Tibial nerve (tissue), 4 donors: ENCODE measurements at regions not wholly inside any gene's neighbourhood (a gene's known extent, or its start where the extent isn't known, plus 50 kb on each side); places are given as distances from the start of the nearest gene placed in this dataset.
"Not testable (repeated sequence)": the region's sequence is repeated elsewhere in the genome, so short reads cannot be mapped to it uniquely, and the experiment has no call there.

Experiments used
- DNase-seq, 2 donors: peaks; one replicate each; pipeline ENCODE4 v3.0.0-alpha.2; 2019; ENCODE audit warnings: low spot score in 2 of 2
- H3K27ac ChIP-seq, 4 donors: fragments of 200-600 bp; sonication (generic) in 3 of 4; one replicate each; pipeline ENCODE4 v1.5.1; 2017 to 2019; ENCODE audit warnings: mild to moderate bottlenecking in 1 of 4
- H3K27me3 ChIP-seq, 2 donors: fragments of 200-600 bp; sonication (generic) in 1 of 2; one replicate each; pipeline versions ENCODE4 v1.5.1 to v1.6.0; 2017 to 2019
- H3K36me3 ChIP-seq, 3 donors: fragments of 200-600 bp; sonication (generic); one replicate each; pipeline ENCODE4 v1.5.1; 2018 to 2019
- H3K4me1 ChIP-seq, 4 donors: fragments of 200-600 bp; sonication (generic) in 3 of 4; one replicate each; pipeline ENCODE4 v1.5.1; 2017 to 2019
- H3K4me3 ChIP-seq, 4 donors: fragments of 200-600 bp; sonication (generic) in 3 of 4; one replicate each; pipeline ENCODE4 v1.5.1; 2017 to 2019; ENCODE audit warnings: mild to moderate bottlenecking in 1 of 4, moderate library complexity in 1 of 4
- H3K9me3 ChIP-seq, 4 donors: fragments of 200-600 bp; sonication (generic) in 3 of 4; one replicate each; pipeline ENCODE4 v1.5.1; 2017 to 2019
- EP300 ChIP-seq, 2 donors: sonication (generic); formaldehyde crosslinking; IDR thresholded peaks; one replicate each; pipeline ENCODE4 v1.6.1; 2017; ENCODE audit warnings: antibody characterized with exemption in 2 of 2, mild to moderate bottlenecking in 1 of 2
- POLR2A ChIP-seq, 2 donors: fragments of 450-650 bp; IDR thresholded peaks; one replicate each; pipeline ENCODE4 v1.6.1; 2017; ENCODE audit warnings: antibody characterized with exemption in 2 of 2, mild to moderate bottlenecking in 2 of 2, moderate library complexity in 2 of 2
- WGBS, 2 donors: methylation state at CpG; one replicate each; pipeline ENCODE4 v1.1.5; 2018; 5-methylcytosine and 5-hydroxymethylcytosine counted together
- TF ChIP-seq, protein P1 (sequence below), 5 experiments: fragments of 200-600 bp in 3 of 5; fragments of 450-650 bp in 2 of 5; sonication (generic) in 3 of 5; IDR thresholded peaks; one replicate each; pipeline ENCODE4 v1.5.1; 2016 to 2019; ENCODE audit warnings: antibody characterized with exemption in 5 of 5, mild to moderate bottlenecking in 3 of 5, moderate library complexity in 2 of 5

- Histone ChIP-seq H3K27ac (no peak overlapping the region), H3K9me3 (no peaks in the 10 kb centered on the region), H3K4me1 (no peaks in the 10 kb centered on the region), H3K27me3 (no peaks in the 10 kb centered on the region), H3K36me3 (no peaks in the 10 kb centered on the region), H3K4me3 (no peak overlapping the region)
- WGBS, 2 donors = 62 to 78% methylated on average over 6 of the region's 6 CpGs
- TF ChIP-seq POLR2A (IDR thresholded peaks at IDR 0.05) = no peak
- DNase-seq = no peak
Measured at GRCh38 chr14:106055289-106055688, 528.9 kb downstream of the TMEM121 start.

GRCh38 chr14:106058342-106058741 is 532.0 kb downstream of the TMEM121 start:
- H3K4me3 ChIP-seq = no peak overlapping the region
- H3K27ac ChIP-seq = no peak overlapping the region
- H3K27me3 ChIP-seq = no peaks in the 10 kb centered on the region
- H3K4me1 ChIP-seq = no peaks in the 10 kb centered on the region
- no peak for TF ChIP-seq POLR2A (IDR thresholded peaks at IDR 0.05)
- TF ChIP-seq EP300 (IDR thresholded peaks at IDR 0.05) = no peak
- TF ChIP-seq, protein P1, sequence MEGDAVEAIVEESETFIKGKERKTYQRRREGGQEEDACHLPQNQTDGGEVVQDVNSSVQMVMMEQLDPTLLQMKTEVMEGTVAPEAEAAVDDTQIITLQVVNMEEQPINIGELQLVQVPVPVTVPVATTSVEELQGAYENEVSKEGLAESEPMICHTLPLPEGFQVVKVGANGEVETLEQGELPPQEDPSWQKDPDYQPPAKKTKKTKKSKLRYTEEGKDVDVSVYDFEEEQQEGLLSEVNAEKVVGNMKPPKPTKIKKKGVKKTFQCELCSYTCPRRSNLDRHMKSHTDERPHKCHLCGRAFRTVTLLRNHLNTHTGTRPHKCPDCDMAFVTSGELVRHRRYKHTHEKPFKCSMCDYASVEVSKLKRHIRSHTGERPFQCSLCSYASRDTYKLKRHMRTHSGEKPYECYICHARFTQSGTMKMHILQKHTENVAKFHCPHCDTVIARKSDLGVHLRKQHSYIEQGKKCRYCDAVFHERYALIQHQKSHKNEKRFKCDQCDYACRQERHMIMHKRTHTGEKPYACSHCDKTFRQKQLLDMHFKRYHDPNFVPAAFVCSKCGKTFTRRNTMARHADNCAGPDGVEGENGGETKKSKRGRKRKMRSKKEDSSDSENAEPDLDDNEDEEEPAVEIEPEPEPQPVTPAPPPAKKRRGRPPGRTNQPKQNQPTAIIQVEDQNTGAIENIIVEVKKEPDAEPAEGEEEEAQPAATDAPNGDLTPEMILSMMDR (IDR thresholded peaks at IDR 0.05) = no peak
- no peak for DNase-seq
- no peaks in the 10 kb centered on the region for H3K9me3 ChIP-seq
- 51 to 55% methylated on average over 8 of the region's 8 CpGs for WGBS, 2 donors
- no peaks in the 10 kb centered on the region for H3K36me3 ChIP-seq

GRCh38 chr14:106060276-106060975 is 534.0 kb downstream of the TMEM121 start:
- Histone ChIP-seq H3K4me1 (no peaks in the 10 kb centered on the region), H3K36me3 (no peaks in the 10 kb centered on the region), H3K4me3 (no peak overlapping the region), H3K27me3 (no peaks in the 10 kb centered on the region), H3K9me3 (no peaks in the 10 kb centered on the region), H3K27ac (no peak overlapping the region)
- 57 to 67% methylated on average over 3 of the region's 3 CpGs for WGBS, 2 donors
- TF ChIP-seq POLR2A (IDR thresholded peaks at IDR 0.05) (no peak), EP300 (IDR thresholded peaks at IDR 0.05) (no peak)
- TF ChIP-seq, protein P1 (IDR thresholded peaks at IDR 0.05) = no peak
- DNase-seq = no peak

GRCh38 chr14:106061877-106062500 is 535.6 kb downstream of the TMEM121 start:
- not testable (repeated sequence) for DNase-seq, H3K9me3 ChIP-seq
- TF ChIP-seq, protein P1 (IDR thresholded peaks at IDR 0.05) = peak in 1 of 5 experiments; percentile 30

GRCh38 chr14:106062502-106063272 is 536.3 kb downstream of the TMEM121 start:
- Histone ChIP-seq H3K4me3 (no peak overlapping the region), H3K4me1 (no peaks in the 10 kb centered on the region), H3K36me3 (no peaks in the 10 kb centered on the region), H3K27ac (no peak overlapping the region), H3K27me3 (no peaks in the 10 kb centered on the region), H3K9me3 (no peaks in the 10 kb centered on the region)
- 61 to 76% methylated on average over 4 of the region's 4 CpGs for WGBS, 2 donors
- no peak for TF ChIP-seq POLR2A (IDR thresholded peaks at IDR 0.05)
- TF ChIP-seq, protein P1 (IDR thresholded peaks at IDR 0.05) = no peak
- DNase-seq = no peak

More at GRCh38 chr14:106061877-106062500, 535.6 kb downstream of the TMEM121 start:
- H3K27me3 ChIP-seq, H3K4me1 ChIP-seq, H3K4me3 ChIP-seq, H3K36me3 ChIP-seq, H3K27ac ChIP-seq: not testable (repeated sequence)
- WGBS, 2 donors = 47 to 53% methylated on average over 12 of the region's 12 CpGs
